CD4-positive, alpha-beta T cell treated with Interleukin-4 for 4 hours (primary cell): ENCODE measurements at regions not wholly inside any gene's neighbourhood (a gene's known extent, or its start where the extent isn't known, plus 50 kb on each side); places are given as distances from the start of the nearest gene placed in this dataset.

Experiments
- DNase-seq: peaks from one replicate; pipeline ENCODE4 v3.0.0-alpha.2; 2020

DNA sequence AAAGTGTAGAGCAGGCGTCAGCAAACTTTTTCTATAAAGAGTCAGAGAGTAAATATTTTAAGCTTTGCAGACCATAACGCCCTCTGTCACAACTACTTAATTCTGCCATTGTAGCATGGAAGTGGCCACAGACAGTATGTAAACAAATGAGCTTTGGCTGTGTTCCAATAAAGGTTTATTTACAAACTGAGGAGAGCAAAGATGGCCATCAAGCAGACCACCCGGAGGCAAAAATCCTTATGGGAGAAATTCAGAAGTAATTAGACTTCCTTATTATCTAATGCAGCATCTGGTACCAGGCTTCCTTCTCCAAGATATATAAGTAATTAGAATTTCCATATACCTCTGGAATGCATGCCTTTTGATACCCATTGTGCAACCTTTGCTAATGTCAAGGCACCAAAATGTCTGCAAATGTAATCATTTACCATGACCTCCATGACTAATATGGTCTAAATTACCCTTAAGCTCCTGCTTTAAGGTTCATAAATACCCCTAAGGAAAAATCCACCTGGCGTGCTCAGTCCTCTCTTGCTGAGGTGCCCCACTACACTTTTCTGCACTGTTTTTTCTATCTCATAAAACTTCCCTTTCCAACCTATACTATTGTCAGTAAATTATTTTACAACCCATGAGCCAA is 377.8 kb downstream of the MATN1 start:
- DNase-seq, result no peak

DNA sequence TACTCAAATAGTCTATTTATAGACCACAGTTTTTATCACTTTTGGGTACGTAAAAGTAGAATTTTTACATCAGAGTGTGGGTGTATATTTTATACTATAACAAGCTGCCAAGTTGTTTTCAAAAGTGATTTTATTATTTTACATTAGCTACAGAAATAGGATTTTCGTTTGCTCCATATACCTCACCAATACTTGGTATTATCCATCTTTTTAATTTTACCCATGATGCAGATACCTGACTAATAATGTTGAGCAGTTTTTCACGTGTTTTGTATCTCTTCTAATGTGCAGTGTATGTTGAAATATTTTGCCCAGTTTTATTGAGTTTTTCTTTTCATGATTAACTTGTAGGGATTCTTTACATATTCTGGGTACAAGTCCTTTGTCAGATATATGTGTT is 379.8 kb downstream of the MATN1 start:
- no peak for DNase-seq

DNA sequence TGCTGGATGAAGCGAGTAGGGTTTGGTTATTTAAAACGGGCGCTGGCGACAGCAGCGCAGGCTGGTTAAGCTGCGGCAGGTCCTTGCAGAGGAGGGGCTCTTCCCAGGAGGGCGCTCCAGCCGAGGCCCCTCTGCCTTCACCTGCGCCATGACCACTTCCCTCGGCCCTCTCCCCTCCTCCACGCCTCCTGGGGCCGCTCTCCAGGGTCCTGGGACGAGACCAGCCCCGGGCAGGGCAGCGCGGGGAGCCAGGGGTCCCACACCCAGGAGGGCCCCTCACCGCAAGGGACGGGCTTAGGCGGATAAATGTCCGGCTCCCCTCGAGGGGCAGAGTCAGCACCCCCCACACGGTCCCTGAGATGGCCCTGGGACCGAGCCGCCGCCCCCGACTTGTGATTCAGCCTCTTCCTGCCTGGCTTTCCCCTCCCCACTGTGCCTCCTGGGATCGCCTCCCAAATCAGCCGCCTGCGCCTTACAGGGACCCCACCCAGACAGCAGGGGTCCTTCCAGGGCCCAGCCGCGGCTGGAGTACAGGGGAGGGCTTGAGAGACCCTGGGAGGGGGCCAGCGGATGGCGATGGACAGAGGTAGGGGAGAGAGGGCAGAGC is 380.7 kb downstream of the MATN1 start:
- DNase-seq, result no peak

DNA sequence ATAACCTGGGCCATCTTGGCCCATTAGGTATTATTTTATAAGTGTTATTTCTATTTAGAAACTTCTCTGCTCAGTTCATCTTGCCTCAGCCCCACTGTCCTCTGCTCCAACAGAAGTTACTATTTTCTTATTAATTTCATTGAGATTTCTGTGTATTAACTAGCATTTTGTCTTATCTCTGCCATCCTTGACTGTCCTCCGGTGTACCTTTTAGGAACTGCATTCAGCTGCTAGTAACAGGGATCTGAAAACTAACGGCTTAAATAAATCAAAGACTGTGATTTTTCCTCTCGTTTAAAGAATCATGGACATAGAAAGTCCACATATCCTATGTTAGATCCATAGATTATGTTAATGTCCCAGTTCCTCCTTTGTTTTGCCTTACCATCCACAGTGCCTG is 382.5 kb downstream of the MATN1 start:
- no peak for DNase-seq

DNA sequence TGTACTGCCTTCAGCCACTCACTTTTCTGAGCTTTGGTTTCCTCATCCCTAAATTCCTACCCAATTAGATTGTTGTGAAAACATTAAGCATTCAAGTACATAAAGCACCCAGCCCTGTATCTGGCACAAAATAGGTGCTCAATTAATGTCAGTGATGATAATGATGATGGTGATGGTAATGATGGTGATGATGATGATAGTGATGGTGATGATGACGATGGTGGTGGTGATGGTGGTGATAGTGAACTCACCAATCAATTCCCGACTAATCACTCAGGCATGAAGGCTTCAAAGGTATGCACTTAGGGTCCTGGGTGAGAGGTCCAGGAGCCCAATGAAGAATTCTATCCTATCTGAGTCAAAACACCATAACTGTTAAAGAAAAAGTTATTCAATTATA is 383.5 kb downstream of the MATN1 start:
- no peak for DNase-seq

DNA sequence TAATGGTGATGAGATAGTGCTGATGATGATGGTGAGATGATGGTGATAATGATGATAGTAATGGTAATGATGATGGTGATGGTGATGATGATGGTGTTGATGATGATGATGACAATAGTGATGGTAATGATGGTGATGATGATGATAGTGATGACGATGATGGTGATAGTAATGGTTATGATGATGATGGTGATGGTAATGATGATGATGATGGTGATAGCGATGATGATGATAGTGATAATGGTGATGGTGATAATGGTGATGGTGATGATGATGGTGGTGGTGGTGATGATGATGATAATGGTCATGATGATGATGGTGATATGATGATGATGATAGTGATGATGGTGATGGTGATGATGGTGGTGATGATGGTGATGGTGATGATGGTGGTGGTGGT is 384.6 kb downstream of the MATN1 start:
- DNase-seq, result no peak

DNA sequence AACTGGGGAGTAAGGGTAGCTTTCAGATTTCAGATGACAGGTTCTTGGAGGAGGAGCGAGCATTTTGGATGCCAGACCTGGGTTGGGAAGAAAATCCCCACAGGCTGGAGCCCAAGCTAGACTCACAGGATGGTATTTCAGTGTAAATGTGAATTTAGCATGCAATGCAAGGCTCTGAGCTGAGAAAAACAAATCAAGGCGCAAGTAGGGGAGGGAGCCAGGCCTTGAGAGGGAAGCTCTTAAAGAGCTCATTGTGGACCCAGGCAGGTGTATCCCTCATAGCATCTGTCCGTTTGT is 386.1 kb downstream of the MATN1 start:
- no peak for DNase-seq

DNA sequence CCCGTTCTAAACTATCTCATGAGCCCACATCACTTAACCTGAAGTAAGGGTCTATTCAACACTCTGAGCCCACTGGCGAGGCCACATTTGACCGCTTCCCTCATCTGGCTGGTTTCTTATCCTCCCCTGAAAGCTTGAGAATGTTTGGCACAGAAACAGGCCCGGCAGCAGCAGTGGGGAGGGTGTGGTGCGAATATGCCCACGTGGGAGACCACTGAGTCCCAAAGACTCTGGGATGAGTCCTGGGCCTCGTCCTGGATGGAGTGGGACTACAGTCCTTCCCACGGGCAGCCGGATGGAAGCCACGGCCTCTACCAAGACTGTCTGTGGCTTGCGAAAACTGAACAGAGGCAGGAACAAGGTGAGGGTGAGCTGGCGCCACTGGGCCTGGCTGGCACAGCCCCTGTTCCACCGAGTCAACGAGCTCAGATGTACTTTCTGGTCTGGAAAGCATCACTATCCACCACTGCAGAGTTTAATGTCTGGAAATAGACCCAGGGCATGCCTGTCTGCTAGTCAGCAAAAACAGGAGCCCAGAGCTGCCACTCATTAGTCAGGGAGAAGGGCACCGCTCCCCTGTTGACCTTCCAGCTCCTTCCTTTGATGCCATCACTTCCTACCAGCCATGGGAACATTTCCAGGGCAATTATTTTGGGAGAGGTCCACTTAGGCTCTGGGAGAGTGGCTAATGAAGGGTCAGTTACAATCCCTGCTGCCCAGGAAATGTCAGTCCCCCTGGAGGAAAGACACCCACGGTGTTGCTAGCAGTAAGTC is 386.6 kb downstream of the MATN1 start:
- no peak for DNase-seq

DNA sequence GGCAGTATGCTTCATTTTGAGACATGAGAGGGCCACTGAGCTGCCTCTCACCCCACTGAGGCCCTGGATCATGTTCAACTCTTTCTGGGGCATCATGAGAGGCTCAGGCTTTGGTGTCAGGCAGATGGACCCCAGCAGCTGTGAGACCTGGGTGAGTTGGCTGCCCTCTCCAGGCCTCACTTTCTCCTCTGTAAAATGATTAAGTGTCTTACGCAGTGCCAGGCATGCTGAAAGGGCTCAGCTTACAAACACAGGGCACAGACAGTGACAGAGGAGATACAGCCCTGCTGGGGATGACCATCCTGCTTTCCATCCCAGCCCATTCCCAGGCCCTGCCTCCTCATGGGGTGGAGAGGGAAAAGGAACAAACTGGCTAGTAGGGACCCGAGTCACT is 387.4 kb downstream of the MATN1 start:
- DNase-seq, result no peak

DNA sequence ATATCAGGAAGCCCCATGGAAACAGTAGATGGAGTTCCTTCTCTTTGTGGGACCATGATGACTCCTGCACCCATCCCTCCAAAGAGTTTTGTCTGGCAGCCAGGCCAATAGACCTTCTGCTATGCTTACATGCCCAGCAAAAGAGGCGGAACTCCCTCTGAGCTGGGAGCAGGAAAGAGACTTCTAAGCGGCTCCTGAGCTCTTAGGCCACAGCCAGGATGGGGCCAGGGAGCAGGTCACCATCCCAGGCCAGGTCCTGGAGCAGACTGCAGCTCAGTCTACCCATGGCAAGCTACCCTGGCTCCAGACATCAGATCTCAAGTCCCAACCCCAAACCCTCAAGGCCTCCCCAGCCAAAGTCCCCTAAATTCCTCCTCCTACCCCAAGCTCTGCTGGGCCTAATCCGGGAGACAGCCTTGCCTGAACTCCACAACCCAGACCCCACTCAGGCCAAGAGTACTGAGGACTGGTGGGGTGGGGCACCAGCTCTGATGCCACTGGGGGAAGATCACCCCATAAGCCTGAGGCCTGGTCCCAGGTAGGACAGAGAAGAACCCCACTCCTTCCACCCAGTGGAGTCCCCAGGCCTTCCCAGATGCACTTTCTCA is 387.9 kb downstream of the MATN1 start:
- no peak for DNase-seq

DNA sequence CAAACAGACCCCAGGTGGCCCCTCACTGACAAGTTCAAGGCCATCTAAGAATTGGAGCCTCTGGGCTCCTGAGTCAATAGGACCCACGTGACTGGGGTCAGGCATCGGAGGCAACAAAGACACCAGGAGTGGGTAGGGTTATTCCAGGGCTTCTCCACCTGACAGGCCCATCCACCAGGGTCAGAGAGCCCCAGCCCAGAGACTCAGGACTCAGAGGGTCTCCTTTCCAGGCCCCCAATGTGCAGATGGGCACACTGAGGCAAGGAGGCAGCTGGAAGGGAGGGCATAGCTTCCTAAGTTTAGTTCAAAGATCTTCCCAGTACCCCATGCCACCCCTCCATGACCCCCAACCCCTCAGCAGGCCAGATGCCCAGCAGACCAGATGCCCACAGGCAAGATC is 388.6 kb downstream of the MATN1 start:
- DNase-seq, result no peak

DNA sequence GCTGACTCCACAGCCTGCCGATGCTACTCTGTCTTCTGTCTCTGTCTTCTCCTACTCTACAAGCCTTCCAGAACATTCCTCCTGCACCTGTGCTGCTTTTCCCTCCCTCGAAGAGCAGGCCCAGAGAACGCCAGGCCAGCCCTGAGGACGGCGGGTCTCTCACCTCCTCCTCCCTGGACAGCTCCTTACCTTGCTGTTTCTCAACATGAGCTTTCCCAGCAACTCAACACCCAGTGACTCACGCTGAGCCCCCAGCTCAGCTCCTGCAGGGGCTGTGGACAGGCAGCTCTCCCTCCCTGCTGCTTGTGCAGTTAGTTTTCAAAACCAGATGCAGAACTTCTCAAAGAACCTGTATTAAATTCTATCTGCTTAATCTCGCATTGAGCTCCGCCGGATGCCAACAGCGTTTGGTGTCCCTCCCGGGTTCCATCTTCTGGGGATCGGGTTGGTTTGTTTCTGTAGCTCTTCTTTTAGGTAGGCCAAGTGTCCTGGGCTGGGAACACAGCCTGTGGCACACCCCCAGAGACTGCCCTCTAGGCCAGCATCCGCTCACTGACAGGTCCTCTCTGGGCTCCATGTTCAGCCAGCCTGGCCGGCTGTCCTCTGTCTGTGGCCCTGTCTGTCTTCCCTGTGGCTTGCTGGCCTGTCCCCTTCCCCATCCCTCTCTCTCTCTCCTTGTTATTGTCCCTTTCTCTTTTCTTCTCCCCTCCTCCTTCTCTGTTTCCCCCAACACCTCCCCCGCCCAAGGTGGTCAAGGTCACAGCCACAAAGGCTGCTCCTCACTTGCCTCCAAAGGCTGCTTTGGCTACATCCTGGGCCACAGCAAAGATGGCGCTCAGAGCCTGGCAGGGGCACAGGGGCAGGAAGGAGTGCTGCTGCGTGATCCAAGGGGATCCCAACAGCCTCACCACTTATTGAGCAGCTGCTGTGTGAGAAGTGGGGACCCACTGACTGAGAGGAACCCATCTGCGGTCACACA is 391.0 kb downstream of the MATN1 start:
- DNase-seq, result no peak

DNA sequence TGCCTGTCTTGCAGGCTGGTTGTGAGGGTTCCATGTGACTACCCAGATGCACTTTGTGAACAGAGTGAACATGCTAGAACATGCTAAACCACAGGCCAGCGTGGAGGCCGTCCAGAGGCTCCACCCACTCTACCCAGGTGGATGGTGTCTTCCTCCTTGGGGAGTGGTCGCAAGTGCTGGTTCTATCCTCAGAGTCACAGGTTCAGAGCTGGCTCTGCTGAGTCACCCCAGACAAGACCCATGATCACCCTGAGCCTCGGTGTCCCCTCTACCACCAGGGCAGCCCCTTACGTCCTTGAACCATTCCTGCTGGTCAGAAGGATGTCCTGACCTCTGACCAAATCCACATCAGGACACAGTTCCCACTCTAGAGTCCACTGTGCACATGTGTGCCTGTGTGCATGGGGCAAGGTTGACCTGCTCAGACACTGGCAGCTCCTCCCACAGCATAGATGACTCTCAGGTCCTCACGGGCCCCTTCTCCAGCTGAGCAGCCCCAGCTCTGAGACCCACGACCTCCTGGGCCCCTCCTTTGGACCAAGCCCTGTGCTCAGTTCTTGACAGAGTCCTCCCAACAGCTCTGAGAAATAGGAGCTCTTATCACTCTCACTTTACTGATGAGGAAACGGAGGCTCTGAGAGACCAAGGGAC is 391.8 kb downstream of the MATN1 start:
- no peak for DNase-seq

DNA sequence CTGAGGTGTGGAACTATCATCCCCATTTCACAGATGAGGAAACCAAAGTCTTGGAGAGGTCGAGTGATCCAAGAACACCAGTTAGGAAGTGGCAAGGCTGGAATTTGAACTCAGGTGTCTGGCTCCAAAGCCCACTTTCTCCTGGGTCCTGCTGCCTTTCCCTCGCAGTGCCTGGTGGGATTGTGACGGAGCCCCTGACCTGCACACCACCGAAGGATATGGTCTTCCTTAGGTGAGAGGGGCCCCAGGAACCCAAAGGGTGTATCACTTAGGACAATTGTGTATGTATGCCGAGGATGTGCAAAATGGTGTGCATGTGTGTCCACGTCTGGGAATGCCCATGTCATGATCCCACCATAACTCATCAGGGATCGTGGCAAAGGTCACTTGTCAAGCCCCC is 392.7 kb downstream of the MATN1 start:
- no peak for DNase-seq

DNA sequence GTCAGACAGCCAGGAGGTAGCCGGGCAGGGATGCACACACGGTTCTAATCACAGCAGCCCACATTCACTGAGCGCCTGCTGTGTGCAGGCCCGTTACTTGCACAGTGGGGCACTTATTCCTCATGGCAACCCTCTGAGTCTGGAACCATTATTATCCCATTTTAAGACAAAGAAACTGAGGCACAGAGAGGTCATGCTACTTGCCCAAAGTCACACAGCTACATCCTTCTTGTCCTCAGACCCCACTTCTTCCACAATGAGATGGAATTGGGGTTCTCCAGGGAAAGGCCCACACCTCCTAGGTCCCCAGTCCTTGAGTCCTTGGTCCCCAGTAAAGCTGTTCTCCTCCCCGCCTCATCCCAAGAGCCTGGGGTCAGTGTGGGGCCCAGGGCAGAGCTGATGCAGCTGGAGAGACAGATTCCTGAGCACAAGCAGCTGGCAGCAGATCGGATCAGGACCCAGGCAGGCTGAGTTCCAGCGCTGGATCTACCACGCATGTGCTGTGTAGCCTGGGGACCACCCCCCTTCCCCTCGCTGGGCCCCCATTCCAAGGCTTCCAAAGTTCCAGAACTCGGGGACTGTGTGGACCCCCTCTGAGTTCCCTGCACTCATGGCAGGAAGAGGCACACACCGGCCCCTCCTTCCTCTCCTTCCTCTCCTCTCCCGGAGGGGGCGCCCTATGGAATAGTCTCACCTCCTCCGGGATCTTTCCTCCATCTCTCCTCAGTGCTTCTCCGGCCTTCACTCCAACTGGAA is 393.4 kb downstream of the MATN1 start:
- DNase-seq, result no peak

DNA sequence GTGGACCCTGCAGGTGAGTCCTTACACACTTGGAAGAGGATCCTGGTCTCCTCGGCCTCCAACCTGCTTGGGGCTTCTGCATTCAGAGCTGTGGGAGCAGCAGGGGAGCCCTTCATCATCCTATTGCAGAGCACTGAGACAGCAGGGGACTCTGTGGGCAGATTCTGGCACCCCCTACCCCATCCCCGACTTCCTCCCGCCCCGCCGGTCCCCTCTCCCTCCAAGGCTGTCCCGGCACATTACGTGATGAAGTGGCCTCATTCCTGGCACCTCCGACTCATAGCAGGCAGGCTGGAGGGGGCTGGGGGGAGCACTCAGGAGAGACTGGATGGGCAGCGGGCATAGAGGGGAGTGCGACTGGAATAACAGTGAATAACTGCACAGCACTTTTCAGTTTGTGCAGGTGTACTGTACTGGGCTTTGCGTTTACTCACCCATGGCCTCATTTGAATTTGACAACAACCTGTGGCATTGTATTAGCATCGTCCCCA is 394.1 kb downstream of the MATN1 start:
- DNase-seq, result no peak

DNA sequence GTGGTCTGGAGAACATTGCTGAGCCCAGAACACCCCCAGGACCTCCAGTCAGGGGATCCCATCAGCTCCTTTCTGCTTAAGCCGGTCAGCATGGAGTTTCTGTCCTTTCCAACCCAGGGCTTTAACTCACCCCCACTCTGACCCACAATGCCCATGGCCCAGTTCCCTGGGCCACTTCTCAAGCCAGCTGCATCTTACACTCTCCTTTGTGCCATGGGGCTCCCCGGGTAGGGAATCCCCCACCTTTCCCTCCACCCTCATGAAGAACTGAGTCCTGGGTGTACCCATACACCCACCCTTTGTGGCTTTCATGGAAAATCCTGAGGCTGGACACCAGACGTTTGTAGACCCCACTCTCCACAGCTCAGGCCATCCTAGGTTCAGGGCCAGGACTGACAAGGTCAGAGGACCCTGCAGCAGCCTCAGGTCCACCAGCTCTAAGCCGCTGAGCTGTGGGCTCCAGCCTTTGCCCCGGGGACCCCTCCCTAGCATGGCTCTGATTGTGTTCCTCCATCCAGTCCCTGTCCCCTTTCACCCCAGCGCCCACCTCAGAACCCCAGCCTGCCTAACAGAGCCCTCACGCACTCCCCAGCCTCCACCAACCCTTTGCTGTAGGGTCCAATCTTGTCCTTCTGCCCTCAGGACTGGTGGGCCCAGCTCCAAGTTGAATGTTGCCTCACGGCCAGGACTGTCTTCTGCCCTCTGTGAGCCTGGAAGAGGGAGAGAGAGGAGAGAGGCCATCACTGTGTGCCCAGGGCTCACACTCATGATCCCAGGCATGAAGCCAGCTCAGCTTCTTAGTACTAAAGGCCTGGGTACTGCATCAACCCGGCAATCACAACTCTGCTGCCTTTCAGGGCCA is 394.8 kb downstream of the MATN1 start:
- no peak for DNase-seq

DNA sequence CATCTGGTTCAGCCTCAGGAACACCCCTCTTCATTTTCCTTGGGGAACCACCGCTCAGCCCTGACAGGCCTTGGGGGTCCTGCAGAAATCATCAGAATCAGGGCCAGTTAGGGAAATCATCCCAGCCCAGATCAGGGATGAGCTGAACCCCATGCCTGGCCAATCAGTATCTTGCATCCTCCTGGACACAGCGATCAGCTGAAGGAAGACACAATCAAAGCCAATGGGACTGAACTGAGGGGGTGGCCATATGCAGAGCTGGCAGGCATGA is 395.4 kb downstream of the MATN1 start:
- no peak for DNase-seq

DNA sequence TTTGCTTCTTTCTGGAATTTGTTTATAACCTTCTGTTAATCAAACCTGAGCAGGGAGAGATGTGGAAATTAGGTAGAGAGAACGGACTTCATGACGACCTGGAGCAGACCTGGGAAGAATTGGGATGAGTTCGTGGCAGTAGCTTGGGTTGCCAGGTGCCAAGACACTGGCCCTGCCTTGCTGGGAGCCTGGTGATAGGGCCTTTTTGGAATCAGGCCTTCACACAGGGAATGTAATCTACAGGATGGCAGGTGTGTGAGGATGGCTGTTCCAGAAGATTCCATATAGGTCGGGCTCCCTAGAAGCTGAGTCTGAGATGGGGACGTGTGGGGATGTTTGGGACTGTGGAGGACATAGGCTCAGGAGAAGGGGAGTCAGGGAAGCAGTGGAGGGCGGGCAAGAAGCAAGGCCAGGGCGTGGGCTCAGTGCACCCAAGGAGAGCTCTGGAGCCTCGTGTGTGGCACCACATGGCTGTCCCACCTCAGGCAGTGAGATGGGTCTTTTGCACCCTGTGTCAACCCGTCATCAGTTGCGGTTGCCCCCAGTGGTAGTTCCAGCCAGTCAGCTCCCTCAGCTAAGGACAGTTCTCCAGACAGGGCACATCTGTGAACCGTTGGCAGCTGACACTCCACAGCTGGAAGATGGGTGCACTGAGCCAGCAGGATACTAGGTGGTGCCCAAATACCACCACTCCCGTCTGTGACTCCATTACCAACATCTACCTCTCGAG is 395.9 kb downstream of the MATN1 start:
- no peak for DNase-seq

DNA sequence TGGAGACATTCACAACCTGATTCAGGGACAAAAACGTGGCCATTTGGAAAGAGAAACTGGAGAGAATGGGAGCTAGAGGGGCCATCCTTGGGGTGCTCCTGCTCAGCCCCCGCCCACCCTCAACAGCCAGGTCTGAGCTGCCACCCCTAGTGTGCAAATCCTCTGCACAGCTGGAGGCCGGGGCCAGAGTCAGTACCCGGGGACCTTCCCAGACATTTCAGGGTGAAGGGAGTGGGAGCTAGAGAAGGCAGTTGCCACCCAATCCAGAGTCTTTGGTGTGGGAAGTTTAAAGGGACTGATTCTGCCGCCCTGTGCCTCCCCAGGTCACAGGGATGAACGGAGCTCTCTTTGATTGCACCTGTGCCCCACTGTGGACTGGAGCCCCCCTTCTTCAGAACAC is 397.4 kb downstream of the MATN1 start:
- no peak for DNase-seq
